ENCODE measurements at regions not wholly inside any gene's neighbourhood (a gene's known extent, or its start where the extent isn't known, plus 50 kb on each side); places are given as distances from the start of the nearest gene placed in this dataset.
"Not testable (repeated sequence)": the region's sequence is repeated elsewhere in the genome, so short reads cannot be mapped to it uniquely, and the experiment has no call there.

GRCh38 chr21:31530897-31531705, 128.4 kb upstream of the SOD1 start:
- peak; percentile 99 for DNase-seq

DNA sequence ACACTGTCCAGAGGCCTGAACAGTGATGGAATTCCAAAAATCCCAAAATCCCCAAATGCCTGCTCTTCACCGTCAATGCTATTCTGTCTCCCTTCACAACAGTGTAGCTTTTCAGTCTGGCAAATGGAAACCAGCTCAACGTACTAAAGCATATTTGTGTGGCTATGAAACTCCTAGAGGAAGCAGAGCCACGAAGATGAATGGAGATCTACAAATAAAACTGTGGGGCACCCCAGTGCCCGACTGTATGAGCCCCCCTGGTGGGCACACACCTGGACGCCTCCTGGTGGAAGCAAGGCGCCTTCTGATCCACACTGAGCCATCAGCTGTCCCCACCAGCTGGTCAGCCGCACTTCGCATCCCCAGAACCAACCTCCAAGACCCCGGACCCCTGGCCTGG, 129.1 kb upstream of the SOD1 start:
- no peak for DNase-seq

DNA sequence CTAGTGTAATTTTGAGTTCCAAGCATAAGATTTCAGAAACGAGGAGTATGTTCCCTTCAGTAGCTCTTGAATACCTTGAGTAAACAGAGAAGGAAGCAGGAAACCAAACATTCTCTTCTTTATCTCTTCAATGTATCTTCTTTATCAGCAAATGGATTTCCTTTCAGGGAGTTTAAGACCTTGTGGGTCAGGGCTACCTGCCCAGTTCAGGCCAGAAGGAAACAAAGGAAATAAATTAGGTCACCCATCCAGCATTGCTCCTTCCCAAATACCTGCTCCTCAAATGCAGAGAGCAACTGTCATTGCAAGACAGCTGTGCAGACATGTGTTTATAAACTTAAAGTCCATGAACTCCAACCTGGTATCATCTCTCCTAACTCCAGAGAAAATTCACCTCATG, 130.1 kb upstream of the SOD1 start:
- DNase-seq, result no peak

DNA sequence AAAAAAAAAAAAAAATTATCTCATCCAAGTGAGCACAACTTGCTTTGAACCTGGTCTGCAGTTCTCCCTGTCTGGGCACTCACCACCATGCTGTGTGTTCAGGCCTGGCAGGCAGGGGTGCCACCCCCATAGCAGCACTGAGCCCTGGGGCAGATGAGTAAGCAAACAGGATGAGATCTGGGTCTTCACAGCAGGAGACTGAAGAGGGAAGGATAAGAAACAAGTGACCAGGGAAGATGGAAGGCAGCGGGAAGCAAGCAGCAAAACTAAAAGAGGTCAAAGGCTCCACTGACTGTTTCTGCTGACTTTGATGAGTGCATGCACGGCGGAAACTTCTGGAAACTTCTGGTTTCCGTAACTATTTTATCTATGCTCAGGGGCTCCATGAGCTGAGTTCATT, 133.5 kb upstream of the SOD1 start:
- no peak for DNase-seq

- no peak for DNase-seq
Measured at GRCh38 chr21:31524140-31524539, 135.4 kb upstream of the SOD1 start.

DNA sequence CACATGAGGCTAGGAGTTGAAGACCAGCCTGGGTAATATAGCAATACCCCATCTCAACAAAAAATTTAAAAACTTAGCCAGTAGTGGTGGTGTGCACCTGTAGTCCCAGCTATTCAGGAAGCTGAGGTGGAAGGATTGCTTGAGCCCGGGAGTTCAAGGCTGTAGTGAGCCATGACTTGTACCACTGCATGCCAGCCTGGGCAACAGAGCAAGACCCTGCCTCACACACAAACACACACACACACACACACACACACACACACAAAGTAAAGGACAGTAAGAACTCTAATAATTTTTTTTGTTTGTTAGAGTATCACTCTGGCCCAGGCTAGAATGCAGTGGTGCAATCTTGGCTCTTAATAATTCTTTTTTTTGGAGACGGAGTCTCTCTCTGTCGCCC, 138.0 kb upstream of the SOD1 start:
- DNase-seq, result no peak

- DNase-seq, result peak; percentile 50
Measured at GRCh38 chr21:31520561-31521098, 138.9 kb upstream of the SOD1 start.

GRCh38 chr21:31518580-31518979, 140.9 kb upstream of the SOD1 start:
- no peak for DNase-seq

DNA sequence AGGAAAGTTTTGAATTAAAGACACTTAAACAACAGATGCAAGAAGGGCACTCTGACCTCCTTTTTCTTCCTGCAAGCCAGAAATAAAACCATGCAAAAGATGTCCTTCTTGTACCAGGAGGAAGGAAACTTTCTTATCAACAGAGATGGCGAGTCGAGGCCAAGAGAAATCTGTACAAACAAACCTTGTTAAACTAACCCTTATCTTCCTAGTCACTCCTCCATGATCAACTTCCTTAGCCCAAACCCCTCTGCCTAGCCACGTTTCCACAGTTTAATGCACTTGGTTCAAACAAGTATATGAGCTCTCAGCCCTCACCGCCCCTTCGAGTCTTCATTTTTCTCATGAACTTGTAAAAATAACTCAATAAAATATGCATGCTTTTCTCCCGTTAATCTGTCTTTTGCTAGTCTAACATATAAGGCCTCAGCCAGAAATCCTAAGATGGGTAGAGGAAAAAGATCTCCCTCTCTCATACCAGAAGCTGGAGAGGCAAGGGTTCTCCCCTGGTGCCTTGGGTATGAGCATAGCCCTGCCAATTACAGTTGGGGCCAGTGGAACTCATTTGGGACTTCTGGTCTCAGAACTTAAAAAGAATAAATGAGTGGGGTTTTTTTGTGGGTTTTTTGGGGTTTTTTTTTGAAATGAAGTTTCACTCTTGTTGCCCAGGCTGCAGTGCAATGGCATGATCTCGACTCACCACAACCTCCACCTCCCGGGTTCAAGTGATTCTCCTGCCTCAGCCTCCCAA, 141.7 kb upstream of the SOD1 start:
- no peak for DNase-seq

DNA sequence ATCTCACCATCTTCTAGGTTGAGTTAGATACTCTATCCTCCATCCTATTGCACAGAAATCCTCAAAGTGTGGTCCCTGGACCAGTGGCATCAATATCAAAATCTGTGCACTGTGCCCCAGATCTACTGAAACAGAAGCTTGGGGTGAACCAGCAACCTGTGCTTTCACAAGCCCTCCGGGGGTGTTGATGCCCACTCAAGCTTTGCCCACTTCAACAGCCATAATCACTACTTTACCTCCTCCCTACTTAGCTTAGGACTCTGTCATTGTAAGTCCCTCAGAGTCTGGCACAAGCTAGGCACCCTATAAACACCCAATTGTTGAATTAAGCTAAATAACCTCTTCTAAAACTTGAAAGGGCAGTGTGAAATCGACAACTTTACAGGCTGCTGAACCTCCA, 144.2 kb upstream of the SOD1 start:
- DNase-seq, result no peak

GRCh38 chr21:31514598-31514997, 144.9 kb upstream of the SOD1 start:
- peak; percentile 50 for DNase-seq

DNA sequence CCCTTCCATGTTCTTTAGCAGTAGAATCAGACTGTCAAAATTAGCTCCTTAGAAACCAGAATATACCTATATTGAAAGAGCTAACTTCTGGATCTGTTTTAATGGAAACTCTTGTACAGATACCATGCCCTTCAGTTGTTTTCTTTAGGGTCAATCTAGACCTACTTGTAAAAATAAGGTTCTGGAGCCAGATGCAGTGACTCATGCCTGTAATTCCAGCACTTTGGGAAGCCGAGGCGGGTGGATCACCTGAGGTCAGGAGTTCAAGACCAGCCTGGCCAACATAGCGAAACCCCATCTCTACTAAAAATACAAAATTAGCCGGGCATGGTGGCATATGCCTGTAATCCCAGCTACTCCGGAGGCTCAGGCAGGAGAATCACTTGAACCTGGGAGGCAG, 146.0 kb upstream of the SOD1 start:
- not testable (repeated sequence) for DNase-seq

GRCh38 chr21:31511999-31512398, 147.5 kb upstream of the SOD1 start:
- DNase-seq, result not testable (repeated sequence)

- no peak for DNase-seq
Measured at GRCh38 chr21:31511258-31511657, 148.2 kb upstream of the SOD1 start.

DNA sequence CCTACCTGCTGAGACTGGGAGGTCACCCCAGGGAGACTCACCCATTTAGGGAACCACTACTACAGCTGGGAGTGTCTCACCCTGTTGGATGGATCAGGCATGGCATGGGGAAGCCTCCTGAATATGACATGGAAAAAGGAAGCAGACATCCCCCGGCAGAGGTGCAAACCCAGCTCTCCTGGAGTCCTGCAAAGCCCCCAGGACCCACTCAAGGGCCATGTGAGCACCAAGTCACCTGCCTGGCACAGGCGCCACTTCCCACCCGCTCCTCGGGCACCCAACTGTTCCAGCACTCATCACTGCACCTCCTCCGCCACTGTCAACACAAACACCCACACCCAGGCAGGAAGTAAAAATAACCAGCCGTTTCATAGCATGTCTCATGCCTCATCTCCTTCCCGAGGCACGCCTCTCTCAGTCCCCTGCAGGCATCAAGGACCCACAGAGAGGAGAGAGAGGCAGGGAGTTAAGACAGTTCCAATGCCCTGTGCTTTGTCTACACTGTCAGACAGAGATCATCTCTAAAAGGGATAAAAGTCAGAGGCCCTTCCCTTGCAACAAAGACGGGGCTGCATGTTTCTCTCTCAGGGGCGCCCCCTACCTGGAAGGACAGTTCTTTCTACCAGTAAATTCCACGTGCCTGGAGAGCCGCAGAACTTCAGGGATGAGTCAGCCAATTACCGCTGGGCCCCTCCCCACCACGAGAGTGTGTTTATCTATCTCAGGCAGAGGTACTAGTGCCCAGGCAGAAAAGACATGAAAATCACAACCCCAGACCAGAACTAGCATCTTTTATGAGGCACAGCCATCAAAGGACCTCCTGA, 150.1 kb upstream of the SOD1 start:
- DNase-seq, result no peak

DNA sequence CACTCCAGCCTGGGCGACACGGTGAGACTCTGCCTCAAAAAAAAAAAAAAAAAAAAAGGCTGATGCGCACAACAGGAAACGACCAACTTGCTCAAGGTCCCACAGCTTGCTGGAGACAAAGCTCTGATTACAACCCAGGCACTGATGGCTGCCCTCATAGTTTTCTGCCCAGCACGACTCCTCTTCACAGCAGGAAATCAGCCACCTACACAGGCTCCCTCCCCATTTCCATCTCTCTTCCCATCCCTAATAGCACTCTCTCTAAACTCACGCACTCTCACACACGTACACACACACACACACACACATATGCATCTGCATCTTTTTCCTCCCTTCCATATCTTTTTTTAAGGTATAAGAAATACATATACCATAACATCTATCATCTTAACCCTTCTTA, 153.5 kb upstream of the SOD1 start:
- no peak for DNase-seq

DNA sequence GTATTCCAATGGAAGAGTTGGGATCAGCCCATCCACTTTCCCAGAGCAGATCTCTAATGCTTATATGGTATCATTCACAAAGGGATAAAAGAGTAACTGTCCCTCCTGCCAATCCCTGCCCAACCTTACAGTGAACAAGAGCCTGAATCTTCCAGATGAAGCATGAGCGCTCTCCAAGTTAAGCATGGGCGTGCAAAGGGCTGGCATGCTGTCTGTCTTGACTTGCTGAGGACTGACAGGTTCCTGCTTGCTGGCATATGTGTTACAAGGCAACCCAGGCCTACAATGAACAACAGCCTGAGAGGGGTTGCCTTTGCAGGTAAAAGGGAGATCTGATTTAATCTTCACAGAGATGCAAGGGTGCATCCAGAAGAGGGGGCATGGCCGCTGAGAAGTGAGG, 155.6 kb upstream of the SOD1 start:
- DNase-seq, result no peak

- no peak for DNase-seq
Measured at GRCh38 chr21:31503467-31503866, 156.0 kb upstream of the SOD1 start.

- DNase-seq, result no peak
Measured at GRCh38 chr21:31502537-31503143, 156.9 kb upstream of the SOD1 start.

DNA sequence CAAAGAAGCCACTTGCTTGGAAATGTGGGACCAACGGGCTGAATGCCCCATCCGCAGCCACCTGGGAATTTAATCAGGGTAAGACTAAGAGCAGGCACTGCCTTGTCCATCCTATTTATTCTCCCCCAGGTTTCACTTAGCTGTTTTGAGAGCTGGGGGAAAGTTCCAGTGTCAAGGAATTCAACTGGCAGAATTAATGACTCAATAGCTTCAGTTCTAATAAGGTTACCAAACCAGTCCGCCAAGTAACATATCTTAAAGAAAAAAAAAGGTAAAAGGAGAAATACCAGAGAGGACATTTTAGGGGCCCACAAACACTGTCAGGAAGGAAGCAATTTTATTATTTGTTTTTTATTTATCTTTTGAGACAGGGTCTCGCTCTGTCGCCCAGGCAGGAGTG, 157.6 kb upstream of the SOD1 start:
- no peak for DNase-seq

DNA sequence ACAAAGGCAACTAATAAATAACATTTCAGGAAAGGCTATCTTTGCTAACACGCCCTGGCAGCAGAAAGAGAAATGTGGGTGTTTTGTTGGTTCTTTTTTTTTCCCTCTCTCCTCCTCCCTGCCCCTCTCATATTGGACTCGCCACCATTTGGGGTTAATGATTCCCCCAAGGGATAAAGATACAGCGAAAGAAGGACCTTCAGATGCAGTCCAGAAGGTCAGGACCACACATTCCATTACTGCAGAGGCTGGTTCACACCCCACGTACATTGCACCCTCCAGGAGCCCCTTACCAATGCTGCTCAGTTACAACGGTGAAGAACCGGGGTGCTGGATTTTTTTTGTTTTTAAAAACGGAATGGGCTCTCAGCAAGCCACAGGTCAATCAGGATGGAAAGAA, 156.9 kb upstream of the TIAM1 start:
- no peak for DNase-seq

DNA sequence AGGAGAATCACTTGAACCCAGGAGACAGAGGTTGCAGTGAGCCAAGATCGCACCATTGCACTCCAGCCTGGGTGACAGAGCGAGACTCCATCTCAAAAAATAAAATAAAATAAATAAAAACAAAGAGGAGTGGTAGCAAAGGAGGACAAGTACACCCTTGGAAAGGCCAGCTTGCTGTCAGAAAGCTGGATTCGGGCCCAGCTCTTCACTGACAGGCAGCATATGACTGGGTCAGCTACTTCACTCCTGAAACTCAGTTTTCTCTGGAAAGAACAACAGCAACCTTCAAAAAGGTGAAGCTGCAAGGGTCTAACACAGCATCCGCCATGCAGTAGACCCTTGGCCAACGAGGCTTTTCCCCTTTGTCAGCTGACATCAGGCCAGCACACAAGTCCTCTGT, 156.0 kb upstream of the TIAM1 start:
- no peak for DNase-seq

GRCh38 chr21:31498985-31499384, 154.9 kb upstream of the TIAM1 start:
- DNase-seq, result no peak

Measured in NCI-H2171 treated with DMSO at 0.1 percent for 48 hours (cell line).